ENCODE measurements at regions not wholly inside any gene's neighbourhood (a gene's known extent, or its start where the extent isn't known, plus 50 kb on each side); places are given as distances from the start of the nearest gene placed in this dataset.
"Not testable (repeated sequence)": the region's sequence is repeated elsewhere in the genome, so short reads cannot be mapped to it uniquely, and the experiment has no call there.

DNA sequence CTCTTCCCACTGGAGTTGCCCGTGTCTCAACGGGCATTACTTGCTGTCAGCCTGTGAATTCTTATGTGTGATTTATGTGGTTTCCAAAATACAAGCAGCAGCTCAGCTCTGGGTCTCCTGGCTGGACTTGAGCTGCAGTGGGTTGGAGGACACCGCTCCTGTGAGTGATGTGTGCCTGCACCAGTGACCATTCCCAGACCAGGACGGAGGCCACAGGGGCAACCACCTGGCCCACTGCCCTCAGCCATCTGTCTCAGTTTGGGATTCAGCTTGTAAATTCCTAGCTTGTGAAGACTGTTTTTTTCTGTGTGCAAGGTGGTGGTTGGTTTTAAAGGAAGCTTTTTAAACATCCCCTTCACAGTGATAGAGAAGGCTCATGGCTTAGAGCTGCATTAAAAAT is 261.0 kb downstream of the BCL2 start:
- no peaks in the 10 kb centered on the region for H3K4me1 ChIP-seq
- intact Hi-C loops (cut with DNase I) = no loop called here
- ATAC-seq (no peak), DNase-seq (no peak)
- no peak overlapping the region for H3K27ac ChIP-seq
- 65 to 86% (median 79%) methylated on average over 4 of the region's 4 CpGs for WGBS, 4 donors
- H3K9me3 ChIP-seq = no peaks in the 10 kb centered on the region
- TF ChIP-seq POLR2A (IDR thresholded peaks at IDR 0.05) = no peak
- TF ChIP-seq, protein P1, sequence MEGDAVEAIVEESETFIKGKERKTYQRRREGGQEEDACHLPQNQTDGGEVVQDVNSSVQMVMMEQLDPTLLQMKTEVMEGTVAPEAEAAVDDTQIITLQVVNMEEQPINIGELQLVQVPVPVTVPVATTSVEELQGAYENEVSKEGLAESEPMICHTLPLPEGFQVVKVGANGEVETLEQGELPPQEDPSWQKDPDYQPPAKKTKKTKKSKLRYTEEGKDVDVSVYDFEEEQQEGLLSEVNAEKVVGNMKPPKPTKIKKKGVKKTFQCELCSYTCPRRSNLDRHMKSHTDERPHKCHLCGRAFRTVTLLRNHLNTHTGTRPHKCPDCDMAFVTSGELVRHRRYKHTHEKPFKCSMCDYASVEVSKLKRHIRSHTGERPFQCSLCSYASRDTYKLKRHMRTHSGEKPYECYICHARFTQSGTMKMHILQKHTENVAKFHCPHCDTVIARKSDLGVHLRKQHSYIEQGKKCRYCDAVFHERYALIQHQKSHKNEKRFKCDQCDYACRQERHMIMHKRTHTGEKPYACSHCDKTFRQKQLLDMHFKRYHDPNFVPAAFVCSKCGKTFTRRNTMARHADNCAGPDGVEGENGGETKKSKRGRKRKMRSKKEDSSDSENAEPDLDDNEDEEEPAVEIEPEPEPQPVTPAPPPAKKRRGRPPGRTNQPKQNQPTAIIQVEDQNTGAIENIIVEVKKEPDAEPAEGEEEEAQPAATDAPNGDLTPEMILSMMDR (IDR thresholded peaks at IDR 0.05) = no peak
- peaks cover 0 to 4% (median 0%) of the 10 kb centered on the region in 9 donors for H3K27me3 ChIP-seq
- H3K4me3 ChIP-seq = no peak overlapping the region
- H3K36me3 ChIP-seq = no peaks in the 10 kb centered on the region

DNA sequence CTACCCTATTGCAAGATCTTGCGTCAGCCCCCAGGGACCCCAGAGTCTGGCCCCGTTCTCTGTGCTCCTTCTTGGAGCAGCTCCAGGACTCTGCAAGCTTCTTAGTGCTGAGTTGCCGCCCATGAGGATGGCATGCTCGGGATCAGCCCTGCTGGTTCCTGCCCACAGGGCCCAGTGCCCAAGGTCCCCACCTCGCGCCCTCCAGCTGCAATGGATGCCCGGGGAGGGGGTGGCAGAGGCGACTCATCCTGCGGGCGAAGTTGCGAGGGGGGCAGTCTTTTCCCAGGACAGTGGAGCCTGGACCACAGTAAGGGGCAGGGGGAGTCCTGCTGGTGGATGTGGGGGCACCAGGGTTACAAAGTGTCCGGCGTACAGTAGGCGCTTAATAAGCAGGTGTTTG is 261.9 kb downstream of the BCL2 start:
- Histone ChIP-seq H3K4me3 (no peak overlapping the region), H3K36me3 (no peaks in the 10 kb centered on the region), H3K9me3 (no peaks in the 10 kb centered on the region), H3K27me3 (no peaks in the 10 kb centered on the region), H3K4me1 (no peaks in the 10 kb centered on the region), H3K27ac (no peak overlapping the region)
- TF ChIP-seq, protein P1 (IDR thresholded peaks at IDR 0.05) = no peak
- no peak for TF ChIP-seq POLR2A (IDR thresholded peaks at IDR 0.05)
- DNase-seq = no peak
- ATAC-seq = no peak
- WGBS, 4 donors = 93 to 96% (median 94%) methylated on average over 10 to 14 of the region's 14 CpGs
- intact Hi-C loops (cut with DNase I) = no loop called here

DNA sequence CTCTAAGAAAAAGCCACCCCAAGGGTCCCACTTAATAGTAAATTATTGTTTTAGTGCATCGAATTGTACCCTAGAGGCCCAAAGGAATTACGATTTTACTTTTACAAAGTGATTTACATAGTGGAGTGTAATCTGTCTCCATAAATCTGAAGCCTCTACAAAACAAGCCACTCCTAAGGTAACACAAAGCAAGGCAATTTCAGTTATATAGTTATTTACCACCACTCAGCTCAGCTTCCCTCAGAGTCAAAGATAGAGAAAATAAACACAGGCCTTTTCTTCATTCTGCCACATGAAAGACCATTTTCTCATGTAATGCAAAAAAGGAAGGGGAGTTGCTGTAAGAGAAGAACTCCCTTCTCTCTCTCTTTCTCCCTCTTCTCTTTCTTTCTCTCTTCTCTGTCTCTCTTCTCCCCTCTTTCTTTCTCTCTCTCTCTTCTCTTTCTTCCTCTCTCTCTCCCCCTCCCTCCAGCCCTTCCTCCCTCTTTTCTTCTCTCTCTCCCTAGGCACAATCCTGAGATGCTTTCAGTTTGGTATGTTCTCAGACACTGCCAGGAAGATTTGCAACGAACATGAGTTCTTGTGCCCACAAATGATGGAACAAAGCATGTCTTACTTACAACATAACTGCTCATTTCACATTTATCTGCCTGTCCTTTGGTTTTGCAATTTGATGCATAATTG is 264.5 kb downstream of the BCL2 start:
- no peaks in the 10 kb centered on the region for H3K9me3 ChIP-seq
- DNase-seq (no peak), ATAC-seq (no peak)
- H3K27me3 ChIP-seq = peaks cover 0 to 3% (median 0%) of the 10 kb centered on the region in 9 donors
- TF ChIP-seq, protein P1 (IDR thresholded peaks at IDR 0.05) = no peak
- TF ChIP-seq POLR2A (IDR thresholded peaks at IDR 0.05) = no peak
- H3K4me1 ChIP-seq = no peaks in the 10 kb centered on the region
- no peak overlapping the region for H3K27ac ChIP-seq
- H3K4me3 ChIP-seq = no peak overlapping the region
- no peaks in the 10 kb centered on the region for H3K36me3 ChIP-seq
- intact Hi-C loops (cut with DNase I) = no loop called here
- 71 to 75% (median 73%) methylated on average over 3 of the region's 3 CpGs for WGBS, 4 donors

DNA sequence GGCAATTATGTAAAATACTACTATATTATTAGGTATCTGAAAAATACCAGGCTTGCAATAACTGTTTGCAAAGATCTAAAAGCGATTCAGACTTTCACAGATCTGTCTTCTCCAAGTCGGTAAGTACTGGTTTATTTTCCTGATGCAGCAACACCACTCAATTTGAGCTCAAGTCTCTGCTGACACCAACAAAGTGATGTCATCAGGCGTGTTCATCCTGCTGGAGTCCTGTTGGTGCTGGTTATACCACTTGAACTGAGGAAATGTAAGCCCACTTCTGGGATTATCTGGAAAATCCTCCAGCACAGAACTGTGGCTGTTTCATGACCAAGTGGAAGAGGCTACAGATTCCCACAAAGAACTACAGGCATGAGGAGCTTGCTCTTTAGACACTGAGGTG is 267.6 kb downstream of the BCL2 start:
- no peaks in the 10 kb centered on the region for H3K36me3 ChIP-seq
- no peak for DNase-seq
- 76 to 94% (median 83%) methylated on average over 3 of the region's 3 CpGs for WGBS, 4 donors

DNA sequence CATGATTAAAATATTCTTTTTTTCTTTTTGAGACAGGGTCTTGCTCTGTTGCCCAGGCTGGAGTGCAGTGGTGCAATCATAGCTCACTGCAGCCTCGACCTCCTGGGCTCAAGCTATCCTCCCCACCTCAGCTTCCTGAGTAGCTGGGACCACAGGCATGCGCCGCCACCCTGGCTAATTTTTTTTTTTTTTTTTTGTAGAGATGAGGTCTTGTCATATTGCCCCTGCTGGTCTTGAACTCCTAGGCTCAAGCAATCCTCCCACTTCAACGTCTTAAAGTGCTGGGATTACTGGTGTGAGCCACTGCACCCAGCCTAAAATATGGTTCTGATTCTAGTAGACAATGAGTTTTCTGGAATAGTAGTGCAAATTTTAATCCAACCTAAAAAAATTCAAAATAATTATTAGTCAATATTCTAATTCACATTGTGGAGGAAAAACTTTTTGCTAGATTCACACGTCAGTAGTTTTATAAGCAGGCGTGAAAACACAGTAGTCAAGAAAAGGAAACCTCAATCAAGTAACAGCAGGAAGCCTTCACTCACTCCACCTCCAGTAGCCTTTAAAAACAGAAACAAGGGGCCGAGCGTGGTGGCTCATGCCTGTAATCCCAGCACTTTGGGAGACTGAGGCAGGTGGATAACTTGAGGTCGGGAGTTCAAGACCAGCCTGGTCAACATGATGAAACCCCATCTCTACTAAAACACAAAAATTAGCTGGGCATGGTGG is 268.7 kb downstream of the BCL2 start:
- H3K27ac ChIP-seq; H3K4me1 ChIP-seq; H3K36me3 ChIP-seq; H3K27me3 ChIP-seq; intact Hi-C loops (cut with DNase I); ATAC-seq; DNase-seq; H3K4me3 ChIP-seq; H3K9me3 ChIP-seq: not testable (repeated sequence)
- WGBS, 4 donors = 71 to 76% (median 74%) methylated on average over 9 of the region's 9 CpGs

More for the DNA sequence above, 267.6 kb downstream of the BCL2 start:
- TF ChIP-seq, protein P1 (IDR thresholded peaks at IDR 0.05) = no peak
- no peak for TF ChIP-seq POLR2A (IDR thresholded peaks at IDR 0.05)
- intact Hi-C loops (cut with DNase I) = no loop called here
- Histone ChIP-seq H3K4me1 (no peaks in the 10 kb centered on the region), H3K9me3 (no peaks in the 10 kb centered on the region), H3K4me3 (no peak overlapping the region), H3K27me3 (peaks cover 0 to 4% (median 0%) of the 10 kb centered on the region in 9 donors), H3K27ac (no peak overlapping the region)
- no peak for ATAC-seq

All from heart left ventricle (tissue), 16 donors.